GM19351 (cell line): ENCODE measurements at regions not wholly inside any gene's neighbourhood (a gene's known extent, or its start where the extent isn't known, plus 50 kb on each side); places are given as distances from the start of the nearest gene placed in this dataset.

Experiments used
- ATAC-seq: cut with Tn5 transposase; IDR thresholded peaks from one replicate; pipeline ENCODE4 v1.9.1; 2021; ENCODE audit warnings: mild to moderate bottlenecking, moderate library complexity; ENCODE audit not compliant: unreplicated experiment

GRCh38 chr1:90412563-90412962 lies 304.5 kb downstream of the BARHL2 start:
- ATAC-seq: no peak

GRCh38 chr1:90411185-90411584 lies 305.9 kb downstream of the BARHL2 start:
- ATAC-seq: no peak

- ATAC-seq: no peak
Measured at GRCh38 chr1:90407737-90408136, 309.4 kb downstream of the BARHL2 start.

GRCh38 chr1:90405726-90406125 lies 311.4 kb downstream of the BARHL2 start:
- no peak for ATAC-seq

- no peak for ATAC-seq
Measured at GRCh38 chr1:90402893-90403849, 313.9 kb downstream of the BARHL2 start.

GRCh38 chr1:90400131-90400530 lies 317.0 kb downstream of the BARHL2 start:
- no peak for ATAC-seq

- ATAC-seq: no peak
Measured at GRCh38 chr1:90396917-90397316, 320.2 kb downstream of the BARHL2 start.

- no peak for ATAC-seq
Measured at GRCh38 chr1:90394247-90394646, 322.9 kb downstream of the BARHL2 start.

- ATAC-seq: no peak
Measured at GRCh38 chr1:90393025-90393424, 324.1 kb downstream of the BARHL2 start.

- ATAC-seq: no peak
Measured at GRCh38 chr1:90391126-90391525, 326.0 kb downstream of the BARHL2 start.

GRCh38 chr1:90387805-90388204 lies 329.3 kb downstream of the BARHL2 start:
- ATAC-seq: no peak

- no peak for ATAC-seq
Measured at GRCh38 chr1:90386899-90387720, 330.0 kb downstream of the BARHL2 start.

GRCh38 chr1:90384193-90384592 lies 332.9 kb downstream of the BARHL2 start:
- ATAC-seq: no peak

- ATAC-seq: no peak
Measured at GRCh38 chr1:90382161-90382560, 334.9 kb downstream of the BARHL2 start.

- ATAC-seq: no peak
Measured at GRCh38 chr1:90381598-90381997, 335.5 kb downstream of the BARHL2 start.

GRCh38 chr1:90371448-90371813 lies 345.7 kb downstream of the BARHL2 start:
- no peak for ATAC-seq

- no peak for ATAC-seq
Measured at GRCh38 chr1:90370686-90371447, 346.2 kb downstream of the BARHL2 start.

- ATAC-seq: no peak
Measured at GRCh38 chr1:90362163-90362562, 354.9 kb downstream of the BARHL2 start.

GRCh38 chr1:90361026-90361425 lies 356.1 kb downstream of the BARHL2 start:
- no peak for ATAC-seq

- ATAC-seq: no peak
Measured at GRCh38 chr1:90359994-90360393, 357.1 kb downstream of the BARHL2 start.

- peak; percentile 35 for ATAC-seq
Measured at GRCh38 chr1:90358448-90358847, 358.7 kb downstream of the BARHL2 start.
